GM18498 (cell line): ENCODE measurements at regions not wholly inside any gene's neighbourhood (a gene's known extent, or its start where the extent isn't known, plus 50 kb on each side); places are given as distances from the start of the nearest gene placed in this dataset.

Source experiments
- ATAC-seq: cut with Tn5 transposase; IDR thresholded peaks from one replicate; pipeline ENCODE4 v1.9.1; 2021; ENCODE audit warnings: mild to moderate bottlenecking, moderate library complexity; ENCODE audit not compliant: unreplicated experiment

GRCh38 chr6:141700819-141701218 lies 431.9 kb upstream of the GJE1 start:
- no peak for ATAC-seq

- ATAC-seq = no peak
Observed at GRCh38 chr6:141688916-141689315, 443.8 kb upstream of the GJE1 start.

GRCh38 chr6:141685416-141685815 lies 447.3 kb upstream of the GJE1 start:
- ATAC-seq = no peak

GRCh38 chr6:141682391-141682790 lies 450.3 kb upstream of the GJE1 start:
- ATAC-seq = no peak

DNA sequence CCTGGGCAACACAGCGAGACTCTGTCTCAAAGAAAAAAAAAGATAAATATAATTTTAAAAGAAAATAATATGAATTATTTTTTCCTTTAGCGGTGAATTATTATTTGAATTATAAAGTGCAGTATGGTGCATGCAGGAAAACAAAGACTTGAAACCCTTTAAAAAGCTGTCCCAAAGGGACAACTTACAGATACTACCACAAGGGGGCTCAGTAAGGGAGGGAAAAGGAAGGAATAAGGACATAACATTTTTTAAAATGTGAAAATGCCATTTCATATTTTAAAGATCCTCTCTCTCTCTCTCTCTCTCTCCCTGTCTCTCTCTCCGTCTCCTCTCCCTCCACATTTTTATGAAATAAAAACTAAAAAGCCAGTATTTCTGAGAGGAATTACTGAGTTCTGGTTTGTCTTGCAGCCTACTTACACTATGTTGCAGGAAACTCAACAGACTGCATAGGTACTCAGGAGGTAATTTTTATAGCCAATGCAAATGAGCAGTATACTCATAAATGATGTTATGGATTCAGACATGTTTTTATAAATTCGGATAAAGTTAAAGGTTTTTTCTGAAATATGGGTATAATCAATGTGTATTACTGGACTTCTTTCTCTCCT lies 455.0 kb upstream of the GJE1 start:
- no peak for ATAC-seq

GRCh38 chr6:141675957-141676356 lies 456.8 kb upstream of the GJE1 start:
- ATAC-seq = no peak

DNA sequence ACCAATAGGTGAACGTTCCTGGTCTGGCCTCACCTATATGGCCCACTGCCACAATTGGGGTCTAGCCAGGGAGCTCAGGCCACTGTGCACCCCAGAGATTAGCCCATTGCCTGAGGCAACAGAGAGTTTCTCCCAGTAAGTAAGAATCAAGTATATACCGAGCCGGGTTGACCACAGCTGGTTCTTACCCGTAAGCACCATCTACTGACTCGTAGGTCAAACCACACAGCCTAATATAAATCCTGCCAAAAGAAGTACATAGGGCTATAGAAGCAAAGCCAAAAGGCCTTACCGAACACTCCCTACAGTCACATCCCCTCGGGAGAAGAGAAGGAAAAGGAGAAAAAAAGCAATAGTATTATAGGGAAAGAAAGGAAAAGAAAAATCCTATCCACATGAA lies 463.6 kb upstream of the GJE1 start:
- no peak for ATAC-seq

DNA sequence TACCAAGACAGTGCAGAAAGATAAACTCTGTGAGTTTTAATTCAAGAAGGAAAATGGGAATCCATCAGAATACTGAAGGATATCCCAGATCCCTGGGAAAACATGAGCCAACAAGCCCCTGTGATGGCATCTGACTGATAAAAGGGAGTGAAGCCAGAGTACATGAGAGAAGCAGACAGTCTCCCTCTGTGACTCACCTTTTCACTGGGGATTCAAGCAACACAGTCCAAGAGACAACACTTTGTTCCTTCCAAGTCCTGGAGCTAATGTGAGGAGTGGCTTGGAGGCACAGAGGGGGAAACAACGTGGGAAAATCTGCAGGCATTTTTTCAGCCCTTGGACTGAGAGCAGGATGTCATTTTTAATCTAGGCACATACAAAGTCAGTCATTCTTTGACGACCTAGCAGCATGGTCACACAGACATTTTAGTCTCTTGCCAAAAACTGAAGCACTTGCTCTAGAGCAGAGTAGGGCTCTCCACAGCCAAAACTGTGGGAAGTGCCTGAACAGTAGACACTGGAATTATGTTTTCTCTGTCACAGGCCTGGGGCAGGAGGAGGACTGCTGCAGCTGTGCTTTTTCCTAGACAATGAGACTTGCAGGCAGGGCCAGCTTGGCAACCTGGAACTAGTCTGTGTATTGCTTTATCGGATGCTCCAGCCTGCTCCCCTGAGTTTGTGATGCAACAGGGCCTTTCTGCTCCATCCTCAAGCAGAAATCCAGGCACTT lies 465.0 kb upstream of the GJE1 start:
- no peak for ATAC-seq

DNA sequence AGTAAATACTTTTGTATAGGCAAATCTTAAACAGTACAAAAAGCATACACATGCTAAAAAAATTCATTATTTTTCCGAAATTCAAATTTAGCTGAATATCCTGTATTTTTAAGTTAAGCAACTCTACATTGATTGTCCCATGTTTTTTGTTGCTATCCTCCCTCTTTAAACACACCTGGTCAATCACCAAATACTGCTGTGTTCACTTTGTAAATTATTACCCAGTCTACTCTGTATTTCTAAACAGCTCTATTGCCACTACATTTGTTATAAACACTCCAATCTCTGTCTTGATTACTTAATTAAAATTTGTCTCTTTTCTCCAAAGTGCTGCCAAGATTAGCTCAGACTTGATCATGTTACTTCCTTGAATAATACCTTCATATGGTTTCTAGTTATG lies 466.5 kb upstream of the GJE1 start:
- ATAC-seq = no peak

- no peak for ATAC-seq
Observed at GRCh38 chr6:141664744-141665143, 468.0 kb upstream of the GJE1 start.

DNA sequence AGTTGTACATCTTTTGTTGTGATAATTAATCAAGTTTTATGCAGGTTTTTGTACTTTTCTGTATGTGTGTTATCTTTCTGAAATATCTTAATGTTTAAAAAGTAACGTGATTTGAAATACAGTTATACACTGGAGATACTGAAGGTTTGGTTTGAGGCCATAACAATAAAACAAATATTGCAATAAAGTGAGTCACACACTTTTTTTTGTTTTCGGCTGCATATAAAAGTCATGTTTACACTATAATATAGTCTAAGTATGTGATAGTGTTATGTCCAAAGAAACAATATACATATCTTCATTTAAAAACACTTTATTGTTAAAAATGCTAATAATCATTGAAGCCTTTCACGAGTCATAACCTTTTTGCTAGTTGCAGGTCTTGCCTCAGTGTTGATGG lies 473.1 kb upstream of the GJE1 start:
- ATAC-seq = no peak

DNA sequence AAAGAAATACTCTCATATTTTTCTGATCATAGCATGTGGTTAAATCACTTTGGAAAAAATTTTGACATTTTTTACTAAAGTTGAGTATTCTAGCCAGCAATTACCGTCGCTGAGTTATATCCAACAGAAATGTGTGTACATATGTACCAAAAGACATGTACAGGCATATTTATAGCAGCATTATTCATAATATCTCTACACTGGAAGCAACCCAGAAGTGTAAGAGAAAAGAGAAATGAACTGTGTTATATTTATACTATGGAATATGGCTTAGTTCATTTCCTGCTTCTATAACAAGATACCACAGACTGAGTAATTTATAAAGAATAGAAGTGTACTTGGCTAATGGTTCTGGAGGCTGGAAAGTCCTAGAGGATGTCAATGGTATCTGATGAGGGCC lies 474.0 kb upstream of the GJE1 start:
- no peak for ATAC-seq

GRCh38 chr6:141657812-141658211 lies 474.9 kb upstream of the GJE1 start:
- ATAC-seq = no peak

DNA sequence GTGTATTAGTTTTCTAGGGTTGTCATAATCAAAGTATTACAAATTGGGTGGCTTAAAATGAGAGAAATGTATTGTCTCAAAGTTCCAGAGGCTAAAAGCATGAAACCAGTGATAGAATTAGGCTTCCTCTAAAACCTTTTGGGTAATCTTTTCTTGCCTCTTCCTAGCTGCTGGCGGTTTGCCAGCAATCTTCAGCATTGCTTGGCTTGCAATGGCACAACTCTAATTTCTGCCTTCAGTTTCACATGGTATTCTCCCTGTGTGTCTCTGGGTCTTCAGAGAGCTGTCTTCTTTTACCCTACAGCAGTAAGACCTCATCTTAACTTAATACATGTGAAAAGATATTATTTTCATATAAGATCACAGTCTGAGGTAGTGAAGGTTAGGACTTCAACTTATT lies 479.1 kb upstream of the GJE1 start:
- ATAC-seq = no peak

DNA sequence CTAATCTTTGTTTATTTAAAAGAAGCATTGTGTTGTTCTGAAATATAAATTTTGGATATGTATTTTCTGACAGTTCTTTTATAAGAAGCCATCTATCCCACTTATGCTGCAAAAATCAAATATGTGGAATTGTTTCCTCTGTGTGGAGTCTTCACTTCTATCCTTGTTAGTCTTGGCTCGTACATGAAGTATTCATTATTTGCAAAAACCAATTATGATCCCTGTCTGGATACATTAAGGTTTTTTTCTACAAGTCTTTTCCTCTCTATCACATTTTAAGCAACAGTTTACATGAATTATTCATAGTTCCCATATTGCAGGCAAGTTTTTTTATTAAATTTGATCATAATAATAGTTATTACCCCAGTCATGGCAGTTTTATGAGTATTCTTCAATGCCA lies 490.8 kb upstream of the GJE1 start:
- no peak for ATAC-seq

DNA sequence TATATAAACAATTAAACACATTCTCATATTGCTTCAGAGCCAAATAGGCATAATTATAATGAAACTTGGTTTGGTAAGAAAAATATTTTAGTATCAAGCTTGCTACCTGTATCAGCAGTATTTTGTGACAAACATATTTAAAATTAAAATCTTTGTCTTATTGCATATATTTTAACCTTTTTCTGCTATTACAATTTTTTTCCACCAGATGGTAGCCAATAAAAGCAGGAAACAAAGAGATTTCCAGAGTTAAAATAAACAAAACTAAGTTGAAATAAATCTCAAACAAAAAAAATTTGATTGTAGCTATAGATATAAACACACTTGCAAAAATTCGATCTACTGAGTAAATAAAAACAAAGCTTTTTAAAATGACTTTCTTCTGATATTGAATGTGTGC lies 491.3 kb upstream of the GJE1 start:
- no peak for ATAC-seq

DNA sequence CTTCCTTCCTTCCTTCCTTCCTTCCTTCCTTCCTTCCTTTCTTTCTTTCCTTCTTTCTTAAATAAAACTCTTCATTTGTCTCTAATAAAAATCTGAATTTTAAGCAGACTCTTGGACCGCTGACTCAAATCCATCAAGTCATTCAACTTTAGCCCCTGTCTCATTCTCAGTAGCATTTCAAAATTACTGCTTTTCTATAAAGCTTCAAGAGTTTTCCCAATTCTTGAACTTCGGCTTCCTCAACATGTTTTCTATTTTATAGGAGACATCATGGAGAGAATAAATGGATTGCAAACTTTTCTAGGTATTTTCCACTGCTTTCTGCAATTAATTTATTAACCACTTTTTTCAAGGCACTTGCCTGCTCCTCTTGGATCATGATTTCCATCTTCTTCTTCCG lies 497.1 kb upstream of the GJE1 start:
- no peak for ATAC-seq

DNA sequence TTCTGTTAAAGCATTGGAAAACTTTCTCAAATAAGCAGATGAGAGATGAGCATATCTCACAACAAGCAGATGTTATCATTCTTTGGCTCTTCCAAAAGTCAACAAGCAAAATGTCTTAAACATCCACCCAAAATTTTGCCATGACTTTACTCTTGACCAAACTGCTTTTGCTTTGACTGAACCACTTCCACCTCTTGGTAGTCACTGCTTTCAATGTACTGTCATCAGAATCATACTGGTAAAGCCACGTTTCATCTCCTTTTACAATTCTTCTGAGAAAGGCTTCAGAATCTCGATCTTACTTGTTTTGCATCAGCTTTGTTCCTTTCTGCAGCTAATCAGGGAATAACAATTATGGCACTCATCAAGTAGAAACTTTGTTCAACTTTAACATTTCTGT lies 498.5 kb upstream of the GJE1 start:
- no peak for ATAC-seq

- ATAC-seq = no peak
Observed at GRCh38 chr6:141624301-141624700, 508.4 kb upstream of the GJE1 start.

DNA sequence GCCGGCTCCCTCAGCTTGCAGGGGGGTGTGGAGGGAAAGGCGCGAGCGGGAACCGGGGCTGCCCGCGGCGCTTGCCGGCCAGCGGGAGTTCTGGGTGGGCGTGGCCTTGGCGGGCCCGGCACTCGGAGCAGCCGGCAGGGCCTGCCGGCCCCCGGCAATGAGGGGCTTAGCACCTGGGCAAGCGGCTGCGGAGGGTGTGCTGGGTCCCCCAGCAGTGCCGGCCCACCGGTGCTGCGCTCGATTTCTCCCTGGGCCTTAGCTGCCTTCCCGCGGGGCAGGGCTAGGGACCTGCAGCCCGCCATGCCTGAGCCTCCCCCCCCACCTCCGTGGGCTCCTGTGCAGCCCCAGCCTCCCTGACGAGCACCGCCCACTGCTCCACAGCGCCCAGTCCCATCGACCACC lies 514.5 kb upstream of the GJE1 start:
- ATAC-seq = no peak

- ATAC-seq = no peak
Observed at GRCh38 chr6:141610741-141611140, 522.0 kb upstream of the GJE1 start.

DNA sequence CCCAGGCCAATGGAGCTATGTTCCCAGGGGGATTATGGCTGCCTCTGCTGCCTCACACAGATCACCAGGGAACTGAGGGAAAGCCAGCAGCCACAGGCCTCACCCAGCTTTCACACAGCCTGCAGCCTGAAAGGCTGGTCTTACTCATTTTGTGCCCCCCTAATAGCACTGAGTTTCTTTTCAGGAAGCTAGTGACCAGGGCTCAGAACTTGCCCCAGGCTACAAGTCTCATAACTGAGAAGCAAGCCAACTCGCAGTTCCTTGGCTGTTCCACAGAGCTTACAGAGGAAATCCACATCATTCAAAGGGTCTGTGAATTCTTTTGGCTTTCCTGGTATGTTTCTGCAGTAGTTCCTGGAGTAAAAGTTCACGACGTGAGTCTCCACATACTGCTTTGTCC lies 524.8 kb upstream of the GJE1 start:
- no peak for ATAC-seq

DNA sequence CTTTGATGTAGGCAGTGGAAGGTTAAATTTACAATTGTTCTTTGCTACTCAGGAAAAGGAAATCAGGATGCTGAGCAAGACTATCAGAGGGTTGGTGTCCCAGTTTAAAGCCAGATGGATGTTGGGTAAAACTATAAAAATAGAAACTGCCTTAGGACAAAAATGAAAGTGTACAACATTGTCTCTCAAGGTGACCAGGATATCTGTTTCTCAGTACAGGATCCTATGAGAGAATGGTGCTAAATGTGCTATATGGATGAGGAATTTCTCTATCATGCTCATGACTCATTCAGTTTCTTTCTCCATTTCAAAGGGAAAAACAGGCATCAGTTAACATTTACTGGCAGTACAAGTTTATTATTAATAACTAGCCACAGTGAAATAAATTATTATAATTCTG lies 534.2 kb upstream of the GJE1 start:
- no peak for ATAC-seq
